Keratinocyte (primary cell): ENCODE measurements at regions not wholly inside any gene's neighbourhood (a gene's known extent, or its start where the extent isn't known, plus 50 kb on each side); places are given as distances from the start of the nearest gene placed in this dataset.
A peak's percentile ranks its signal among the peaks of the same experiment; 100 is the strongest.

Experiments
- DNase-seq: peaks from one replicate; pipeline ENCODE4 v3.0.0-alpha.2; 2011; ENCODE audit warnings: low read depth, missing footprints, low spot score
- FAIRE-seq: peaks from 2 replicates; lab custom pipeline; 2011; peaks lifted over from hg19 to GRCh38; lab: Jason Lieb, UNC
- H2AFZ ChIP-seq: 2 replicates; pipeline ENCODE4 v1.6.0; 2012; ENCODE audit warnings: low read length, control low read depth, inconsistent platforms; ENCODE audit not compliant: control insufficient read depth
- H3K27ac ChIP-seq: 2 replicates; pipeline ENCODE4 v1.5.1; 2011; ENCODE audit warnings: low read length; ENCODE audit not compliant: control insufficient read depth, insufficient read depth
- H3K27me3 ChIP-seq: 3 replicates; pipeline ENCODE4 v1.6.0; 2011; ENCODE audit warnings: low read length; ENCODE audit not compliant: control insufficient read depth, insufficient read depth; ENCODE audit errors: extremely low read depth
- H3K36me3 ChIP-seq, 2 experiments: 2 replicates in 1 of 2; 3 replicates in 1 of 2; pipeline ENCODE4 v1.5.1; 2011; ENCODE audit warnings: low read length in 2 of 2, mild to moderate bottlenecking in 1 of 2; ENCODE audit not compliant: control insufficient read depth in 2 of 2, insufficient read depth in 2 of 2; ENCODE audit errors: extremely low read depth in 1 of 2
- H3K4me1 ChIP-seq: 3 replicates; pipeline ENCODE4 v1.5.1; 2011; ENCODE audit warnings: low read length; ENCODE audit not compliant: control insufficient read depth, insufficient read depth; ENCODE audit errors: extremely low read depth
- H3K4me2 ChIP-seq: 3 replicates; pipeline ENCODE4 v1.6.0; 2011; ENCODE audit warnings: low read depth, low read length; ENCODE audit not compliant: control insufficient read depth, insufficient read depth; ENCODE audit errors: extremely low read depth
- H3K4me3 ChIP-seq, 3 experiments: fragments of 200-600 bp in 1 of 3; sonication (generic) in 1 of 3; 2 replicates in 2 of 3; 3 replicates in 1 of 3; pipeline ENCODE4 v1.5.1; 2011 to 2016; ENCODE audit warnings: low read length in 3 of 3, mild to moderate bottlenecking in 3 of 3, control low read depth in 2 of 3, inconsistent platforms in 1 of 3, low read depth in 1 of 3, mixed read lengths in 1 of 3, mixed run types in 1 of 3, moderate library complexity in 1 of 3; ENCODE audit not compliant: control insufficient read depth in 2 of 3, insufficient read depth in 2 of 3; ENCODE audit errors: extremely low read depth in 1 of 3
- H3K79me2 ChIP-seq: 2 replicates; pipeline ENCODE4 v1.6.0; 2012; ENCODE audit warnings: low read length; ENCODE audit not compliant: control insufficient read depth, insufficient read depth
- H3K9ac ChIP-seq: 3 replicates; pipeline ENCODE4 v1.6.0; 2011; ENCODE audit warnings: low read length; ENCODE audit not compliant: control insufficient read depth, insufficient read depth; ENCODE audit errors: extremely low read depth
- H3K9me1 ChIP-seq: 3 replicates; pipeline ENCODE4 v1.6.0; 2011; ENCODE audit warnings: low read length; ENCODE audit not compliant: control insufficient read depth, insufficient read depth; ENCODE audit errors: extremely low read depth
- H3K9me3 ChIP-seq: 2 replicates; pipeline ENCODE4 v1.5.1; 2012; ENCODE audit warnings: low read depth, low read length; ENCODE audit not compliant: control insufficient read depth
- H4K20me1 ChIP-seq: 3 replicates; pipeline ENCODE4 v1.6.0; 2011; ENCODE audit warnings: low read length; ENCODE audit not compliant: control insufficient read depth, insufficient read depth; ENCODE audit errors: extremely low read depth
- EZH2 ChIP-seq: IDR thresholded peaks from one replicate; pipeline ENCODE4 v1.6.1; 2012; ENCODE audit warnings: inconsistent platforms, mild to moderate bottlenecking, low read length, moderate library complexity
- dilution Hi-C: fragments of 300-500 bp; cut with MboI; formaldehyde crosslinking; loops from one replicate; pipeline ENCODE4 v1.7.0; 2020; ENCODE audit warnings: low sequenced_read_pairs; ENCODE audit not compliant: extremely low pct_ligation_motif_present
- TF ChIP-seq, protein P1 (sequence below), 3 experiments: IDR thresholded peaks in 1 of 3; conservative IDR thresholded peaks in 1 of 3; optimal IDR thresholded peaks in 1 of 3; 2 replicates in 2 of 3; 3 replicates in 1 of 3; pipeline versions ENCODE3 to v1.5.1; 2011; ENCODE audit warnings: low read length in 3 of 3, mild to moderate bottlenecking in 3 of 3, moderate library complexity in 2 of 3, control low read depth in 1 of 3, inconsistent platforms in 1 of 3; ENCODE audit not compliant: insufficient read depth in 2 of 3; ENCODE audit errors: extremely low read depth in 1 of 3

DNA sequence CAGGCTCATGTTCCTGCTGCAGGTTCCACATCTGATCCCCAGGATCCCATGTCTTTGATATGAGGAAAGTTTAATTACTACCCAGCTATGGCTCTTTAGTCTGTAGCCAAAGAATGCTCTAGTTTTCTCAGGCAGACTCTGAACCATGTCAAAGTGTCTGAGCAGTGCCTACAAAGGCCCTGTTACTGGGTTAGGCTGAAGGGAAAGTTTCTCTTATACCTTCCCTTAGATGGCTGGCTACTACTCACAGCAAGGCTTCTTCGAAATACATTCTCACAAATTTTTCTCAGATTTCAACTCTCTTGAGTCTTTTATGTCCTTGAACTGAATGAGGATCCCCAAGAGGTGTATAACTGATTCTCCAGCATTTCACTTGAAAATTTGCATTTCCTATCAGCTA lies 102.4 kb downstream of the NR1D2 start:
- Histone ChIP-seq H3K9me1 (no peaks in the 10 kb centered on the region), H4K20me1 (no peaks in the 10 kb centered on the region), H3K4me2 (peak overlapping the region; percentile 0), H3K4me1 (peaks cover 18% of the 10 kb centered on the region), H3K4me3 (no peak overlapping the region), H2AFZ (no peak overlapping the region), H3K36me3 (no peaks in the 10 kb centered on the region), H3K79me2 (no peaks in the 10 kb centered on the region), H3K9me3 (no peaks in the 10 kb centered on the region), H3K27me3 (no peaks in the 10 kb centered on the region), H3K27ac (peak overlapping the region; percentile 44), H3K9ac (no peak overlapping the region)
- DNase-seq (no peak), FAIRE-seq (no peak)
- dilution Hi-C loops = no loop called here
- TF ChIP-seq EZH2 = no peak
- TF ChIP-seq, protein P1, sequence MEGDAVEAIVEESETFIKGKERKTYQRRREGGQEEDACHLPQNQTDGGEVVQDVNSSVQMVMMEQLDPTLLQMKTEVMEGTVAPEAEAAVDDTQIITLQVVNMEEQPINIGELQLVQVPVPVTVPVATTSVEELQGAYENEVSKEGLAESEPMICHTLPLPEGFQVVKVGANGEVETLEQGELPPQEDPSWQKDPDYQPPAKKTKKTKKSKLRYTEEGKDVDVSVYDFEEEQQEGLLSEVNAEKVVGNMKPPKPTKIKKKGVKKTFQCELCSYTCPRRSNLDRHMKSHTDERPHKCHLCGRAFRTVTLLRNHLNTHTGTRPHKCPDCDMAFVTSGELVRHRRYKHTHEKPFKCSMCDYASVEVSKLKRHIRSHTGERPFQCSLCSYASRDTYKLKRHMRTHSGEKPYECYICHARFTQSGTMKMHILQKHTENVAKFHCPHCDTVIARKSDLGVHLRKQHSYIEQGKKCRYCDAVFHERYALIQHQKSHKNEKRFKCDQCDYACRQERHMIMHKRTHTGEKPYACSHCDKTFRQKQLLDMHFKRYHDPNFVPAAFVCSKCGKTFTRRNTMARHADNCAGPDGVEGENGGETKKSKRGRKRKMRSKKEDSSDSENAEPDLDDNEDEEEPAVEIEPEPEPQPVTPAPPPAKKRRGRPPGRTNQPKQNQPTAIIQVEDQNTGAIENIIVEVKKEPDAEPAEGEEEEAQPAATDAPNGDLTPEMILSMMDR (optimal IDR thresholded peaks at IDR 0.05 in 1 of 3, IDR thresholded peaks at IDR 0.05 in 1 of 3, conservative IDR thresholded peaks at IDR 0.05 in 1 of 3; ENCODE audit: extremely low read depth in 1 of 3, insufficient read depth in 2 of 3, low read length in 3 of 3) = no peak

DNA sequence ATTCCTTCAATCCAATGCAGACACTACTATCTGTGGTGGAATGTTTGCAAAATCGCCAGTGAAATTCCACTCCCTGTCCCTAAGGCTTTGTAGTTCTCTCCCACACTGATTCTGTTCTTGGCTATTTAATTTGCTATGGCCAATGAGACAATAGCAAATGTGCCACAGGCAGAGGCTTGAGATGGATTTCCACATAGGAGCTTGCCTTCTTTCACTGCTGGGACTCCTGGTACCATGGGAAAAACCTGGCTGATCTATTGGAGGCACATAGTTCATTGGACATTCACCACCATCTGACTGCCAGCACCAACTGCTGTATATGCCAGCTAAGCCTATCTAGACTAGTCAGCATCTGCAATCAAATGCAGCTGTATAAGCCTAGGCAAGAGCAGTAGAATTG lies 103.8 kb downstream of the NR1D2 start:
- no peak overlapping the region for H3K4me3 ChIP-seq
- peaks cover 18% of the 10 kb centered on the region for H3K4me1 ChIP-seq
- H3K36me3 ChIP-seq = no peaks in the 10 kb centered on the region
- no peaks in the 10 kb centered on the region for H3K9me1 ChIP-seq
- no peaks in the 10 kb centered on the region for H3K79me2 ChIP-seq
- no peak overlapping the region for H3K4me2 ChIP-seq
- H3K9ac ChIP-seq = no peak overlapping the region
- no peak overlapping the region for H2AFZ ChIP-seq
- FAIRE-seq = peak; percentile 75
- DNase-seq = no peak
- no peaks in the 10 kb centered on the region for H3K27me3 ChIP-seq
- no peaks in the 10 kb centered on the region for H4K20me1 ChIP-seq
- TF ChIP-seq, protein P1 (optimal IDR thresholded peaks at IDR 0.05 in 1 of 3, IDR thresholded peaks at IDR 0.05 in 1 of 3, conservative IDR thresholded peaks at IDR 0.05 in 1 of 3; ENCODE audit: extremely low read depth in 1 of 3, insufficient read depth in 2 of 3, low read length in 3 of 3) = no peak
- no peak for TF ChIP-seq EZH2
- dilution Hi-C loops = no loop called here
- H3K9me3 ChIP-seq = no peaks in the 10 kb centered on the region
- no peak overlapping the region for H3K27ac ChIP-seq
